WTC11 (cell line): ENCODE measurements at regions not wholly inside any gene's neighbourhood (a gene's known extent, or its start where the extent isn't known, plus 50 kb on each side); places are given as distances from the start of the nearest gene placed in this dataset.

Experiments
- ATAC-seq: fragments of 200-7000 bp; cut with Tn5 transposase; 2 replicates; pipeline ENCODE4 v1.10.0; 2021; ENCODE audit warnings: mild to moderate bottlenecking, moderate library complexity
- CTCF ChIA-PET: fragments of 300-600 bp; sonication (Branson Sonifier 250); formaldehyde crosslinking; loops from one replicate; lab custom pipeline; 2021; ENCODE audit warnings: antibody characterized with exemption; lab: Charles Lee
- POLR2A ChIA-PET: fragments of 350-600 bp; sonication (Branson Sonifier 250); formaldehyde crosslinking; loops from one replicate; lab custom pipeline; 2021; ENCODE audit warnings: antibody characterized with exemption; lab: Charles Lee
- DNase-seq: peaks from one replicate; pipeline ENCODE4 v3.0.0; 2021; ENCODE audit warnings: low spot score
- H3K27ac Mint-ChIP-seq: 2 replicates; pipeline ENCODE4 v1.8.0; 2021; ENCODE audit warnings: mixed read lengths
- H3K27me3 Mint-ChIP-seq: 2 replicates; pipeline ENCODE4 v1.8.0; 2021; ENCODE audit warnings: low read depth, mild to moderate bottlenecking, moderate library complexity, mixed read lengths
- H3K36me3 Mint-ChIP-seq: 2 replicates; pipeline ENCODE4 v1.8.0; 2021; ENCODE audit warnings: mixed read lengths
- H3K4me1 Mint-ChIP-seq: 2 replicates; pipeline ENCODE4 v1.8.0; 2022; ENCODE audit warnings: mixed read lengths
- H3K4me3 Mint-ChIP-seq: 2 replicates; pipeline ENCODE4 v1.8.0; 2021; ENCODE audit warnings: mild to moderate bottlenecking, moderate library complexity, mixed read lengths
- H3K9me3 Mint-ChIP-seq: 2 replicates; pipeline ENCODE4 v1.8.0; 2021; ENCODE audit warnings: mixed read lengths
- CREB1 ChIP-seq: sonication (generic); formaldehyde crosslinking; IDR thresholded peaks from 2 replicates; pipeline ENCODE4 v1.8.0; 2023; ENCODE audit warnings: mild to moderate bottlenecking, missing genetic modification reagents
- GABPB1 ChIP-seq: sonication (generic); formaldehyde crosslinking; IDR thresholded peaks from 2 replicates; pipeline ENCODE4 v1.8.1; 2023; ENCODE audit warnings: mild to moderate bottlenecking, missing genetic modification reagents
- IRF1 ChIP-seq: sonication (generic); formaldehyde crosslinking; IDR thresholded peaks from 2 replicates; pipeline ENCODE4 v1.8.0; 2023; ENCODE audit warnings: missing genetic modification reagents
- JAZF1 ChIP-seq: fragments of 250-450 bp; sonication (Bioruptor Pico); IDR thresholded peaks from 2 replicates; pipeline ENCODE4 v1.9.0; 2021; ENCODE audit warnings: moderate library complexity, mild to moderate bottlenecking, inconsistent platforms
- KAT7 ChIP-seq: sonication (generic); formaldehyde crosslinking; IDR thresholded peaks from 2 replicates; pipeline ENCODE4 v1.8.1; 2023; ENCODE audit warnings: missing genetic modification reagents, mild to moderate bottlenecking, borderline replicate concordance
- NR1H2 ChIP-seq: sonication (generic); formaldehyde crosslinking; IDR thresholded peaks from 2 replicates; pipeline ENCODE4 v1.9.0; 2021; ENCODE audit warnings: mild to moderate bottlenecking, moderate library complexity, missing genetic modification reagents
- NR3C1 ChIP-seq: sonication (generic); formaldehyde crosslinking; conservative IDR thresholded peaks from 2 replicates; pipeline ENCODE4 v1.8.1; 2023; ENCODE audit warnings: low read depth, mild to moderate bottlenecking, missing genetic modification reagents
- TEAD4 ChIP-seq: sonication (generic); formaldehyde crosslinking; IDR thresholded peaks from 2 replicates; pipeline ENCODE4 v1.8.0; 2022; ENCODE audit warnings: mild to moderate bottlenecking, missing genetic modification reagents
- ZNF263 ChIP-seq: sonication (generic); formaldehyde crosslinking; IDR thresholded peaks from 2 replicates; pipeline ENCODE4 v1.8.1; 2022; ENCODE audit warnings: low read depth, mild to moderate bottlenecking, moderate library complexity, missing genetic modification reagents
- ZNF396 ChIP-seq: fragments of 250-450 bp; sonication (Bioruptor Pico); IDR thresholded peaks from 2 replicates; pipeline ENCODE4 v1.8.0; 2021; ENCODE audit warnings: mild to moderate bottlenecking, moderate library complexity, borderline replicate concordance
- TF ChIP-seq, protein P1 (sequence below): sonication (generic); formaldehyde crosslinking; IDR thresholded peaks from 2 replicates; pipeline ENCODE4 v1.8.1; 2023; ENCODE audit warnings: mild to moderate bottlenecking, moderate library complexity, missing genetic modification reagents
- TF ChIP-seq, protein P2 (sequence below): sonication (generic); formaldehyde crosslinking; IDR thresholded peaks from 2 replicates; pipeline ENCODE4 v1.8.1; 2023; ENCODE audit warnings: mild to moderate bottlenecking, missing genetic modification reagents, borderline replicate concordance
- TF ChIP-seq, protein P3 (sequence below): fragments of 200-600 bp; IDR thresholded peaks from 2 replicates; pipeline ENCODE4 v1.8.0; 2022; ENCODE audit warnings: antibody characterized with exemption

DNA sequence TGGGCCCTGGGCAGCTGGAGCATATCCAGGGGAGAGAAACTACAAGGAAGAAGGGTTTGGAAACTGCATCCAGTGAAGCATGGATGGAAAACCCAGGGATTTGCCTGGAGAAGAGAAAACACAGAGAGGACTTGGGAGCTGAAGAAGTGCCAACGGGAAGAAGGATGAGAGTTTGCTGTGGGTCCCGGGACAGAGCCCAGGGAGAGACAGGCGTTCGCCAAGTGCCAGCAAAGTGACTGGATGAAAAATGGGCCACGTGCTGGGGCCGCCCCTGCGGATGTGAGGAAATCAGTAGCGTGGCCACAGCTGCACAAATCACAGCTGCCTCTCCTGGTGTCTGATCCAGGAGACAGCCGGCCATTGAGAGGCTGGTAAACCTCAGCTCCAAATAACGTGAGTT, 70.4 kb downstream of the HES1 start:
- H3K27ac Mint-ChIP-seq = 0 out of 2 replicates have a peak overlapping the region, but pooled peaks have one; percentile 55
- CTCF ChIA-PET = no interaction called here
- H3K36me3 Mint-ChIP-seq = no peaks in the 10 kb centered on the region
- ATAC-seq (no peak), DNase-seq (no peak)
- H3K27me3 Mint-ChIP-seq = peaks cover 24% of the 10 kb centered on the region
- H3K9me3 Mint-ChIP-seq = no peaks in the 10 kb centered on the region
- TF ChIP-seq NR1H2 (CRISPR knock-in tag) = no peak
- TF ChIP-seq, protein P1, sequence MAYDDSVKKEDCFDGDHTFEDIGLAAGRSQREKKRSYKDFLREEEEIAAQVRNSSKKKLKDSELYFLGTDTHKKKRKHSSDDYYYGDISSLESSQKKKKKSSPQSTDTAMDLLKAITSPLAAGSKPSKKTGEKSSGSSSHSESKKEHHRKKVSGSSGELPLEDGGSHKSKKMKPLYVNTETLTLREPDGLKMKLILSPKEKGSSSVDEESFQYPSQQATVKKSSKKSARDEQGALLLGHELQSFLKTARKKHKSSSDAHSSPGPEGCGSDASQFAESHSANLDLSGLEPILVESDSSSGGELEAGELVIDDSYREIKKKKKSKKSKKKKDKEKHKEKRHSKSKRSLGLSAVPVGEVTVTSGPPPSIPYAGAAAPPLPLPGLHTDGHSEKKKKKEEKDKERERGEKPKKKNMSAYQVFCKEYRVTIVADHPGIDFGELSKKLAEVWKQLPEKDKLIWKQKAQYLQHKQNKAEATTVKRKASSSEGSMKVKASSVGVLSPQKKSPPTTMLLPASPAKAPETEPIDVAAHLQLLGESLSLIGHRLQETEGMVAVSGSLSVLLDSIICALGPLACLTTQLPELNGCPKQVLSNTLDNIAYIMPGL (CRISPR knock-in tag) = no peak
- H3K4me1 Mint-ChIP-seq = peaks cover 28% of the 10 kb centered on the region
- POLR2A ChIA-PET = no interaction called here
- no peak overlapping the region for H3K4me3 Mint-ChIP-seq

DNA sequence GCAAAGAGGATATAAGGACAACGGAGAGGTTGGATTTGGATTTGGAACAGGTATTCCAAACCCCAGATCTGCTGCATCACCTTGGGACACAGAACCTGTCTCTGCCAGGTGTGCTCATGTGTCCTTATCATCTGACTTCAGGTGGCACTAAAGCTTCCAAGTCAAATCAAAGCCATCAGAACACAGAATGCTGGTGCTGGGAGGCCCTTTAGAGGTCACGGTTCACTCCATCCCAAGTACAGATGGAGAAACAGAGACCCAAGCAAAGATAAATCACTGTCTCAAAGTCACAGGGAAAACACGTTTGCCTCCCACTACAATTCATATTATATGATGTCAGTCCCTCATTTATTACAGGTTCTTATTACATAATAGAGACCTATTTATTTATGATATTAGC, 72.8 kb downstream of the HES1 start:
- DNase-seq = no peak
- ATAC-seq = no peak
- H3K27ac Mint-ChIP-seq = no peak overlapping the region
- CTCF ChIA-PET = no interaction called here
- no peaks in the 10 kb centered on the region for H3K36me3 Mint-ChIP-seq
- H3K27me3 Mint-ChIP-seq = peaks cover 9% of the 10 kb centered on the region
- H3K9me3 Mint-ChIP-seq = no peaks in the 10 kb centered on the region
- POLR2A ChIA-PET = no interaction called here
- H3K4me1 Mint-ChIP-seq = peaks cover 46% of the 10 kb centered on the region
- H3K4me3 Mint-ChIP-seq = no peak overlapping the region
- TF ChIP-seq ZNF263 (CRISPR knock-in tag) (no peak), TEAD4 (no peak), KAT7 (no peak), NR3C1 (CRISPR knock-in tag) (no peak), GABPB1 (CRISPR knock-in tag) (no peak), JAZF1 (CRISPR knock-in tag) (no peak), IRF1 (CRISPR knock-in tag) (no peak), ZNF396 (no peak), CREB1 (CRISPR knock-in tag) (no peak)
- TF ChIP-seq, protein P1 (CRISPR knock-in tag) = no peak
- TF ChIP-seq, protein P2, sequence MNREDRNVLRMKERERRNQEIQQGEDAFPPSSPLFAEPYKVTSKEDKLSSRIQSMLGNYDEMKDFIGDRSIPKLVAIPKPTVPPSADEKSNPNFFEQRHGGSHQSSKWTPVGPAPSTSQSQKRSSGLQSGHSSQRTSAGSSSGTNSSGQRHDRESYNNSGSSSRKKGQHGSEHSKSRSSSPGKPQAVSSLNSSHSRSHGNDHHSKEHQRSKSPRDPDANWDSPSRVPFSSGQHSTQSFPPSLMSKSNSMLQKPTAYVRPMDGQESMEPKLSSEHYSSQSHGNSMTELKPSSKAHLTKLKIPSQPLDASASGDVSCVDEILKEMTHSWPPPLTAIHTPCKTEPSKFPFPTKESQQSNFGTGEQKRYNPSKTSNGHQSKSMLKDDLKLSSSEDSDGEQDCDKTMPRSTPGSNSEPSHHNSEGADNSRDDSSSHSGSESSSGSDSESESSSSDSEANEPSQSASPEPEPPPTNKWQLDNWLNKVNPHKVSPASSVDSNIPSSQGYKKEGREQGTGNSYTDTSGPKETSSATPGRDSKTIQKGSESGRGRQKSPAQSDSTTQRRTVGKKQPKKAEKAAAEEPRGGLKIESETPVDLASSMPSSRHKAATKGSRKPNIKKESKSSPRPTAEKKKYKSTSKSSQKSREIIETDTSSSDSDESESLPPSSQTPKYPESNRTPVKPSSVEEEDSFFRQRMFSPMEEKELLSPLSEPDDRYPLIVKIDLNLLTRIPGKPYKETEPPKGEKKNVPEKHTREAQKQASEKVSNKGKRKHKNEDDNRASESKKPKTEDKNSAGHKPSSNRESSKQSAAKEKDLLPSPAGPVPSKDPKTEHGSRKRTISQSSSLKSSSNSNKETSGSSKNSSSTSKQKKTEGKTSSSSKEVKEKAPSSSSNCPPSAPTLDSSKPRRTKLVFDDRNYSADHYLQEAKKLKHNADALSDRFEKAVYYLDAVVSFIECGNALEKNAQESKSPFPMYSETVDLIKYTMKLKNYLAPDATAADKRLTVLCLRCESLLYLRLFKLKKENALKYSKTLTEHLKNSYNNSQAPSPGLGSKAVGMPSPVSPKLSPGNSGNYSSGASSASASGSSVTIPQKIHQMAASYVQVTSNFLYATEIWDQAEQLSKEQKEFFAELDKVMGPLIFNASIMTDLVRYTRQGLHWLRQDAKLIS = no peak
- TF ChIP-seq, protein P3, sequence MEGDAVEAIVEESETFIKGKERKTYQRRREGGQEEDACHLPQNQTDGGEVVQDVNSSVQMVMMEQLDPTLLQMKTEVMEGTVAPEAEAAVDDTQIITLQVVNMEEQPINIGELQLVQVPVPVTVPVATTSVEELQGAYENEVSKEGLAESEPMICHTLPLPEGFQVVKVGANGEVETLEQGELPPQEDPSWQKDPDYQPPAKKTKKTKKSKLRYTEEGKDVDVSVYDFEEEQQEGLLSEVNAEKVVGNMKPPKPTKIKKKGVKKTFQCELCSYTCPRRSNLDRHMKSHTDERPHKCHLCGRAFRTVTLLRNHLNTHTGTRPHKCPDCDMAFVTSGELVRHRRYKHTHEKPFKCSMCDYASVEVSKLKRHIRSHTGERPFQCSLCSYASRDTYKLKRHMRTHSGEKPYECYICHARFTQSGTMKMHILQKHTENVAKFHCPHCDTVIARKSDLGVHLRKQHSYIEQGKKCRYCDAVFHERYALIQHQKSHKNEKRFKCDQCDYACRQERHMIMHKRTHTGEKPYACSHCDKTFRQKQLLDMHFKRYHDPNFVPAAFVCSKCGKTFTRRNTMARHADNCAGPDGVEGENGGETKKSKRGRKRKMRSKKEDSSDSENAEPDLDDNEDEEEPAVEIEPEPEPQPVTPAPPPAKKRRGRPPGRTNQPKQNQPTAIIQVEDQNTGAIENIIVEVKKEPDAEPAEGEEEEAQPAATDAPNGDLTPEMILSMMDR = no peak
